SK-N-DZ (cell line): ENCODE measurements at regions not wholly inside any gene's neighbourhood (a gene's known extent, or its start where the extent isn't known, plus 50 kb on each side); places are given as distances from the start of the nearest gene placed in this dataset.
A peak's percentile ranks its signal among the peaks of the same experiment; 100 is the strongest.
"Not testable (repeated sequence)": the region's sequence is repeated elsewhere in the genome, so short reads cannot be mapped to it uniquely, and the experiment has no call there.

Experiments
- DNase-seq: peaks from one replicate; pipeline ENCODE4 v3.0.0-alpha.2; 2015; ENCODE audit warnings: low spot score

DNA sequence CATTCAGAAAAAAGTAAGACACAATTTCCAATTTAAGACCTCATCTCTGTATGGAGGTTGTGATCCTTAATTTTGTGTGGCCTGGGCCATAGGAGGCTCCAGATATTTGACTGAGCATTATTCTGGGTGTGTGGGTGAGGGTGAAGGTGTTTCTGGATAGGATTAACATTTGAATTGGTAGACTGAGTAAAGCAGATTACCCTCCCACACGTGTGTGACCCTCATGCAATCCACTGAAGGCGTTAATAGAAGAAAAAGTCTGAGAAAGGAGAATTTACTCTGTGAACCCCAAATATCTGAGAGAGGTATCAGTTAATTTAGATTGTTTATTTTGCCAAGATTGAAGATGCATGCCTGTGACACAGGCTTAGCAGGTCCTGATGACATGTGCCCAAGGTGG lies 328.0 kb upstream of the POT1 start:
- DNase-seq, result no peak

DNA sequence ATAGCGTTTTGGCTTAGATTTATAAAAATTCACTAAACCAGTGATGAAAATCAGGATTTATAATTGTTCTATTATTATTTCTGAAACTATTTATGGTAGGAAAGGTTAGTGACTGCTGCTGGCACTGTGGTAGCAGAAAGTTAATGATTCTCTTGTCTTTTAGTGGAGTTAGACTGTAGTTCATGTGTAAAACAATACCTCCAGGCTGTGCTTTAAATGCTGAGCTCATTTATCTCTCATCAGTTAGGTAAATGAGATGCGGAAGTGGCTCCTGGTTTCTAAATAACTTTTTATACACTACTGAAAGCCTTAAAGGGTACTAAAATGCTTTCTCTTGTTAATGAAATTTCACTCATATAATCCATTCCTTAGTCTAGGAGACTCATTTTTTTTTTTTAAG lies 326.8 kb upstream of the POT1 start:
- no peak for DNase-seq

DNA sequence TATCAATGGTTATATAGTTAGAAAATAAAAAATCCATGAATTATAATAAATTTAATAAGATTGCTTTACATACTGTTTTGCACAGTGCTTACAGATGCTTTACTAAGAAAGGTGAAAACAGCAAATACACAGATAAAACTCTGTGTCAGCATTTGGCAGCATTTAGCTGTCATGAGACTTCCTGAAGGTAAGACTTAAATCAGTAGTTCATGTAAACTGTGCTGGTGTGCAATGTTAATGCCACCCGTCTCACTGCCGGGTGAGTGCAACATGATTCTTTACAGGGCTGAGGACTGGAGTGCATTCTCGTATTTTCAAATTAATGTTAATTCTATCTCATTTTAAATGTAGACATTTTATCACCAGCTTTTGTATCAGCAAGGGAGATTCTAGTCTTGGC lies 326.2 kb upstream of the POT1 start:
- no peak for DNase-seq

DNA sequence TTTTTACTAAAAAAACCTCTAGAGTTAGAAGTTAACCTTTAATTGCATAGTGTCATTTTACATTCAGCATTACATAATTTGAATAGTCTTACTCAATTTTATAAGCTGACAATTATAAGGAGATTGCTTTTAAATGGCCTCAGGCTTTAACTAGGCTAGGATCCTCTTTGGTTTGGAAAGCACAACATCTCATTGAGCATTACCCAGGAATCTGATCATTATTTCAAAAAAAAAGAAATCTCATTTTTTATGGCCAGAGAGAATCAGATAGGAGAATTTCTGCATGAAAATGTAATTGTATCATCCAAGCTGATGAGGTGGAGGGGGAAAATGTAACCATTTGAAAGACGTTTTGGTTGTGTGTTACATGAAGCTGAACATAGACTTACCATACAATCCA lies 324.9 kb upstream of the POT1 start:
- DNase-seq, result no peak

DNA sequence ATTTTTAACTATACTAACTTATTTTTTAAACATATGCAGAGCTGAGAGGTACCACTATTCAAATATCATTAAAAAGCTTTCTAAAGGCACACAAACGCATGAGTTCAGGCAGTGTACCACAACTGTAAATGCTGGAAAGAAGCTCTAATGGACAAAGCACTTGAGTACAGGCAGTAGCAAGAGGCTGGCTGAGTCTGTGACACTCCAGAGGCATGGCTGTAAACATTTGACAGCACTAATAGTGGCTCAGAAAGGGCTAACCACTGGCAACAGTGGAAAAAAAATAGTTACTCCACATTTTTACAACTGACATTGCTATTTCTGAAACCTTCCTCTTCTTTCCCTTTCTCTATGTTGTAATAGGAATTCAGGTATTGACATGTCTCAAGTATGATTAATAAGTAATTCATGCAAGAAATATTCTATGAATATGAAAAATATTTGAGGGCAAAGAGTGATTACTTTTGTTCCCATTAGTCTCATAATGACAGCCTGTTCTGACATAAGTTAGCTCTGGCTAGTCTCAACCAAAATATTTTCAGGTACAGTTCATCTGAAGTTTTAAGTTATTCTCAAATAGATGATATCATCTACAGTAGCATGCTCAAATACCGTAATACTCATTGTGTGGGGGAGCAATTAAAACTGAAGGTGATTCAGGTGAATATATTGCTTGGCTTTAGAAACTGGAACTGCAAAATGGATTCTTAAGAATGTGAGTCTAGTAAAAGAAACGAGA lies 324.0 kb upstream of the POT1 start:
- no peak for DNase-seq

DNA sequence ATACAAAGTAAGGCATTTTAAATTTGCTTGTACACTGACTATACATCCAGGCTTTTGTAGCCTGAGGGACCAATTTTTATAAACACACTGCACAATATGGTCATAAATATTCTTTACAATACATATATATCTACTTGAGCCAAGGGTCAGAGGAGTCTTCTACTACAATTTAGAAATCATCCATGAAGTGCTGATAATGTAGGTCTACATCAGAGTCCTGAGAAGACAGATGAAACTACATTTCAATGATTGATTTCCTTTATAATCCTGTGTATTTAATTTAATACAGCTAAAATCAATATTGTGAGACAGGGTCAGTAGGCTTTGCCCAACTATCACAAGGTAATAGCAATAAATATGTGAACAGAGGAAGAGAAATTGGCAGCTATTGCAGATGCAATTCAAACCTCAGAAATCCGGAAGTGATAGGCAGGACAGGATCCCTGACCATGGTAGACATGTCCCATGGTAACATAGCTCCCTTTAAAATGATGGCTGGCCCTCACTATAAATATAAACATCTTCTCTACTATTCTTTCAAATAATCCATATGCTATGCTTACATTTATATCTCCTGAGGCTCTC lies 318.0 kb upstream of the POT1 start:
- DNase-seq, result no peak

DNA sequence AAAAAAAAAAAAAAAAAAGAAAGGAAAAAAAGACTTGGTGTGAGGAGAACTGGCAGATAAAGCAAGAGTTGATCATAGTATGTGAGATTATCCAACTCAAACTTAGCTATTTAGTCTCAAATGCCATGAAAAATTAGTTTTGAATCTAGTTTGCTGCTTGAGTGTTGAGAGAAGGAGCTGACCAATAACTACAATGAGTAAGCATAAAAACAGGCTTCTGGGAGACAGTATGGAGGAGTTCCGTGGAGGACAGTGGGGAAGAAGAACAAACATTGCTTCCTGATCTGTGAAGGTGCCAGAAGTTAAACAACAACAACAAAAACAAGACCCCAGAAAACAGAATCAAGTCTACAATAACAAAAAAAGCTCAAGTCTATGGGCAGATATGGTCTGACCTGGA lies 317.1 kb upstream of the POT1 start:
- no peak for DNase-seq

DNA sequence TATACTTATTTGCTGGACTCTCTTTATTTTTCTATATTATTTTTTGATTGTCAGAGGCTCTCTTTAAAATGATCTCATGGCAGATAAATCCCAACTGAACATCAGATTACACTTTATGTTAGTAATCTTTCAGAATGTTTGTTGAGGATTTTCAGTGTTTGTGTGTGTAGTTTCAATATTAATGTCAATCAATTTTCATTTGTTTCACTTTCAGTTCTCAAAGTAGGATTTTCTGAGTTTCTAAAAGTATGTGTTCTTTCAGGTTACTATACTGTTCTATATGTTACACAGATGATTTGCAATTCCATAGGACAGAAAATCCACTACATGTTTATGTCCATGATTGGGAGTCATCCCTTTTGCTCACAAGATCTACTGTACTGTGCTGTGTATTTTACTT lies 311.9 kb upstream of the POT1 start:
- no peak for DNase-seq

DNA sequence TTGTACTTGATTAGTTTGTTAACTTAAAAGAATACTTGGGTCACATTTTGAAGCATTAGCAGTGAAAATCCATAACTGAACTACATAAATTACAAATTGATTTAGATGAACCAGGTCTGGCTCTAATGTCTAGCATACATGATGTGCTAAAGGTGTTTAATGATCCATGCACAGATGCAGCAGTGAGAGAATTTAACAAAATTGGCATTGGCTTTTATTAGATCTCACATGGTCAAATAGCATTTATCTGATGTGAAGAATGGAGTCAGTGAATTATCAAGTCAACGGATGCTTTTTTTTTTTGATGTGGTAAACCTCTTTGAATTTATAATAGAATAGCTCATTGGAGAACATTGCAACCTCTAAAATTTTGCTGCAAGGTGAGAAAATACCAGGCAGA lies 293.0 kb upstream of the POT1 start:
- peak; percentile 79 for DNase-seq

DNA sequence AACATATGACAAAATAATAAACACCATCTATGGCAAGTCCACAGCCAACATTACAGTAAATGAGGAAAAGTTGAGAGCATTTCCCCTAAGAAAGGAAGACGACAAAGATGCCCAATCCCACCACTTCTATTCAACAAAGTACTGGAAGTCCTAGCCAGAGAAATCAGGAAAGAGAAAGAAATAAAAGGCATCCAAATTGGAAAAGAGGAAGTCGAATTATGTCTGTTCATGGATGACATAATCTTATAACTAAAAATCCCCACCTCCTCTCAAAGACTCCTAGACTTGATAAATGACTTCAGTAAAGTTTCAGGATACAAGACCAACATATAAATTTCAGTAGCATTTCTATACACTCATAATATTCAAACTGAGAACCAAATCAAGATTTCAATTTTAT lies 288.5 kb upstream of the POT1 start:
- no peak for DNase-seq

DNA sequence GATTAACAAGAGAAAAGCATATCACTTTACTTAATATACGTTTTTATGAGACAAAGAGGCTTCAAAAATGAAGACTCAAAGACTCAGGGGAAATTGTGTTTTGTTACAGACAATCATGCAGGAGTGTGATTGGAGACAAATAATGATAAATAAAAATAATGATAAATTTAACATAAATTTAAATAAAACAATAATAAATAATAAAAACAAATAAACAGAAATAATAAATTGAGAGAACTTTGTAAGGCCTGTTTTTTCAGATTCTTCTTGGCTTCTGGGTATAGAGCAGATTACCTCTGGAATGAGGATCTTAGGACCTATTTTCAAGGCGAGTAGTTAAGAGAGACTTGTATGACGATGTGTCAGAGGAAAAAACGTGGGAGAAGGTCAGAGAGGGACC lies 271.4 kb upstream of the POT1 start:
- DNase-seq, result no peak

DNA sequence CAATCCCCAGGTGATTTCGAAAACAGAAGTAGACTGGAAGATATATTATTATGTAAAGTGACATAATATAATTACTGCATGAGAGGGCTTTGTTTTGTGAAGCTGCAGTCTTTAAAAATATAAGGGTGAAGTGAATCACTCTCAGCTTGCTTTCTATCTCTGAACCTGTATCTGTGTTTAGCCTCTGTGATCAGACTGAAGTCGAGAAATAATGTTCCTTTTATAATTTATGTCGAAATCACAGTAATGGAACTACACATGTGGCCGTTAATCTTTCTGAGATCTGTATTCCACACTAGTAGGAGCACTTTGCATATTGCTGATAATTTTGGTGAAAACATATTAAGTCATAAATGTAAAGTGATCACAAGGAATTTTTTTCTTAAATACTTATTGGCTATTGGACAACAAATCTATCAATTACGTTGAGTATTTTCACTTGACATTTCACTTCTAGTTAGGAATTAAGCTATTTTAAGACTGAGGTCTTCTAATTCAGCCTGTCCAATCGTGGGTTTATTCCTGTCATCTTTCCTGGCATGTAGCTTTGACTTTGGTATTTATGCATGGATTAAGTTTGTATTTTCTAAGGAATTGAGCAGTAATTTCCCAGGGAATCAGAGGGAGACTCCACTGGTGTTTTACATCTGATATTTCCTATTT lies 268.2 kb upstream of the POT1 start:
- peak; percentile 72 for DNase-seq

DNA sequence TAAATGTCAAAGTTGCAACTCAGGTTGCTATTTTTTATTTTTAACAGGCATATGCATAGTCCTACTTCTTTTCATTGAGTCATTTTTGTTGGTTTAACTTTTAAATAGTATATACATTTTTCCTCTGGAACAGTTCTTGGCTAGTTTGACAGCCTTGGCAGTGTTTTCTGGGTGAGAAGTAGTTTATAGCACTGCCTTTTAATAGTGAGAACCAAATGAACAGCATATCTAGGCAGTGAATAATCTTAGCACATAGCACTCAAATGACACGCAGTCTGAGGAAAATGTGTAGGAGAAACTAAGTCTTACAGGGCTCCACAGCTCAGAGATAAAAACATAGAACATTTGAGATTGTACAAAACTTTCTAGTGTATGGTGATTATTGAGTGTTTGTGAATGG lies 265.5 kb upstream of the POT1 start:
- DNase-seq, result no peak

DNA sequence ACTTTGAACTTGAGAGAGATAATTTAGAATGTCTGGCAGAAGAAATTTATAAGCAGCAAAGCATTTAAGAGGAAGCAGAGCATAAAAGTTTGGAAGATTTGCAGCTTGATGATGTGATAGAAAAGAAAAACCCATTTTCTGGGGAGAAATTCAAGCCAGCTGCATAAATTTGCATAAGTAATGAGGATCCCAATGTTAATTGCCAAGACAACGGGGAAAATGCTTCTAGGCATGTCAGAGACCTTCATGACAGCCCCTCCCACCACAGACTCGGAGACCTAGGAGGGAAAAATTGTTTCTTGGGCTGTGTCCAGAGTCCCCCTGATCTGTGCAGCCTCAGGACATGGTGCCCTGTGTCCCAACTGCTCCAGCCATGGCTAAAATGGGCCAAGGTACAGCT lies 263.6 kb upstream of the POT1 start:
- DNase-seq, result no peak

DNA sequence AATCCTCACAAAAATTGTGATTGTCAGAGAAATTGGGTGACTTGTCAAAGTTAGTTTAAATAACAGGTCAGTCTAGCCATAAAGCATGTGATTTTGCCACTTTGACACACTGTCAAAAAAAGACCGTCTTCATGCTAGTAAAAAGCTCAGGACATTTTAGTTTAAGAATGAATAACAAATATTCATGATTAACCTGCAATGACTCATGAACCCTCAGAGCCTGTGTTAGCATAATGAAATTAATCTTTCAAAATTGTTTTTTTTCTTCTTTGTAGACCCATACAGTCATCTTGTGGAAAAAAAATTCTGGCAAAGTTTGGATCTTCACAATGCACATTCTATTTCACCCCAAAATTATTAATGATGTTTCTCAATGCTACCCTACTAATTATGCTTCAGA lies 255.2 kb upstream of the POT1 start:
- DNase-seq, result no peak

DNA sequence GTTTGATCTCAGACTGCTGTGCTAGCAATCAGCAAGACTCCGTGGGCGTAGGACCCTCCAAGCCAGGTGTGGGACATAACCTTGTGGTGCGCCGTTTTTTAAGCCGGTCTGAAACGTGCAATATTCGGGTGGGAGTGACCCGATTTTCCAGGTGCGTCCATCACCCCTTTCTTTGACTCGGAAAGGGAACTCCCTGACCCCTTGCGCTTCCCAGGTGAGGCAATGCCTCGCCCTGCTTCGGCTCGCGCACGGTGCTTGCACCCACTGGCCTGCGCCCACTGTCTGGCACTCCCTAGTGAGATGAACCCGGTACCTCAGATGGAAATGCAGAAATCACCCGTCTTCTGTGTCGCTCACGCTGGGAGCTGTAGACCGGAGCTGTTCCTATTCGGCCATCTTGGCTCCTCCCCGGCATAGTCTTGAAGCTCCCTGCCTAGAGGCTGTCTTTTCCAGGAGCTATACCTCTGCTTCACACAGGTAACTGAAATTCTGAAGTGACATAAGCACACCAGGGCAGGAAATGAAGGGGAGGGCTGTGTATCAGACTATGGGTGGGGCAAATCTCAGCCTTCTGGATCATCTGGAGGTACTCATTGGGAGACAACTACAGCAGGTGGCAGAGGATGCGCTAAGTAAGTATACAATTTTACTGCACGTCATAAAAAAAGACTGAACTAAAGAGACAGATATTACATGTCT lies 252.1 kb upstream of the POT1 start:
- DNase-seq, result not testable (repeated sequence)

DNA sequence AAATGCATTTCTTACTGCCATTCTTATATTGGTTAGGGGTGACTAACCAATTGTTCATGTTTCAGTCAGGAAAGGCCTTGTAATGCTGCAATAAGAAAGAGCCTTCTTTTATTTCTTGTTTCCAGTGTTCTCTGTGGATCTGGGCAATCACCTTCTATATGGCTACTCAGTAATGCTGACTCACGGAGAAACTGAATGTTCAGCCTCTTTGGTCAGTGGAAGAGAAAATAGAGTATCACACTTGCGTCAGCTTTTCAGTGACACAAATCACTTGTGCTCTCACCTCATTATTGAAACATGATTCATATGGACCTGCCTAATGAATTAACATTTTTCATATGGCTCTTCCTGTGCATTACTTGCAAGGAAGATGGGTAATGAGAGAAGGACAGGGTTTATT lies 243.9 kb upstream of the POT1 start:
- DNase-seq, result no peak

DNA sequence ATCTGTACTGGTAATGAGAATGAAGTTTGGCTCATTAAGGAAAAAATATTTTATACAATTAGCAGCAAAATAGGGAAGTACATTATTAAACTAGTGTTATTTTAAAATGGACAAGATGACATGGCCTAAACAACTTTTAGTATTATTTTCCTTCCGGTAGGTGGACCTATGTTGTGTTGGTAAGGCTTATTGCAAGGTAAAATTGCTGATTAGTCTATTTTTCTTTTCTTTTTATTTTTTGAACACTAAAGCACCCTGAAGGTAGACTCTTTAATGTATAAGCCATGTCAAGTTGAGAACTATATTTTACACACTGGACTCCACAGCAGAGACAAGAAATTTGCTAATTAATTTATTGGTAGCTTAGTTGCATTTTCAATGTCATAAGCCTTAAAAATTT lies 239.5 kb upstream of the POT1 start:
- no peak for DNase-seq

DNA sequence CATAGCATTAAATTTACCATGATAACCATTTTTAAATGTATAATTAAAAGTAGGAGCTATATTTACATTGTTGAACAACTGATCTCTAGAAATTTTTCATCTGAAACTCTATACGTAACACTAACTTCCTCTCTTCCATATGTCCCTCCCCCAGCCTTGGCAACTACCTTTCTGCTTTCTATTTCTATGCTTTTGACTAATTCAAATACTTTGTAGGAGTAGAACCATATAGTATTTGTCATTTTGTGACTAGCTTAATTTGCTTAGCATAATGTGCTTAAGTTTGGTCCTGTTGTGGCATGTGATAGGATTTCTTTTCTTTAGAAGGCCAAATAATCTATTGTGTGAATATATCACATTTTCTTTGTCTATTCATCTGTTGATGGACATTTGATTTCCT lies 225.3 kb upstream of the POT1 start:
- no peak for DNase-seq

DNA sequence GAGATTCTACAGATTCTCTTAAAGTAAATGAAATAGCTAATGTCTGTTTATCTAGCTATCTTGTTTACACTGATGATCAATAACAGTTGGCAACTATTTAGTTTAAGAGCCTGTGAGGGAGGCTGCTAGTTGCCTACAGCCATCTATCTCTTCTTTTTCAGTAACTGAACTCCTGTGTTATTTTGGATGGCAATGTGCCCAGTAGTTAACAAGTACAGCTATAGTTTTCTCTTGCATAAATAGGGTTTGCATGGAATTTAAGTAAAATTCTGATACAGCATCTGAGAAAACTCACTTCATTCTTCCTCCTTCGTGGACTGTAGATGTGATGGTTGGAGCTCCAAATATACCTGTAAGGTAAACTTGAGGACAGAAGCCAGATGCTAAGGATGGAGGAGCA lies 219.5 kb upstream of the POT1 start:
- DNase-seq, result no peak

DNA sequence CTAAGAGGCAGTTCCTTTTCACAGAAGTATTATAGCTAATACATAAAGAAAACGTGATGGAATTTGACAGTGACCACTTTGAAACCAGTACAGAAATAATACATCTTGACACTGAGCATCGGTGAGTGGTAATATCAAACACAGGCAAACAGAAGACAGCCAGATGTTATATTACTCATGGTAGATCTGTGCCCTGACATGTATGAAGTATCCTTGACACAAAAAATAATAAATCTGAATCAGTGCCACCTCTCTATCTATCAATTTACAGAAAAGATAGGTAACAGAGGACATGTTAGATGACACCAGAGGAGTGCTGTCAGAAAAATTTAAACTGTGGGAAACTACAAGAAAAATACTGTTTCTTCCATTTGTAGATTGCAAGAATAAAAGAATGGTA lies 217.4 kb upstream of the POT1 start:
- DNase-seq, result no peak

DNA sequence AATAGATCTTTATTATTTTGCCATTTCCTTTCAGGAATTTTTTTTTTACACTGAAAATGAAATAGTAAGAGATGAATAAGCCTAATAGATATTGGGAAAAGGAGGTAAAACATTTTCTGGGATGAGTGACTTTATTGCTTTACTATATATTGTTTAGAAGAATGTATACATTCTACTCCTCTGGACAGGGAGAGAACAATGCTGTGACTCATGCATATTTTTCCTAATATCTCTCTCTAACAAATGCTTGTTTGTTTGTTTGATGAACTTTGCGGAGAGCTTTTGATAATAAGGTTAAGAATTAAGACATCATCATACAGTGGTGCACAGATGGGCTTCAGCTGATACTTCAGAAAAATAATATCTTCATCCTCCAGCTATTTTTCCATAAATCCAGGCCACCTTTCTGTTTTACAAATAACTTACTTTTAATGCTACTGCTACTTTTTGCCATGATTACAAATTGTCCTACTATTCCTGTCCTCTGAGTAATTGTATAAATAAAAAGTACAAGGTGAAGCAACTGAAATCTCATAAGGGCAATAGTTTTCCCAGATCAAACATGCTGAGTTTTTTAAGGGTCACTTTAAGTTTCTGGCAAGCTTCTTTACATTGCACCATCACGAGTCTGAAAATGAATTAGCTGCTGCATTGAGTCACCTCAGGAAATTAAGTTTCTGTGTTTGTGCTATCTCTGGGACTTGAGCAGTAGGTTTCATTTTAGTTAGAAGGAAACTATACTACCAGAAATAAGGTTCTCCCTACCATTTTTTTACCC lies 207.3 kb upstream of the POT1 start:
- no peak for DNase-seq
